ENCODE measurements at regions not wholly inside any gene's neighbourhood (a gene's known extent, or its start where the extent isn't known, plus 50 kb on each side); places are given as distances from the start of the nearest gene placed in this dataset.

DNA sequence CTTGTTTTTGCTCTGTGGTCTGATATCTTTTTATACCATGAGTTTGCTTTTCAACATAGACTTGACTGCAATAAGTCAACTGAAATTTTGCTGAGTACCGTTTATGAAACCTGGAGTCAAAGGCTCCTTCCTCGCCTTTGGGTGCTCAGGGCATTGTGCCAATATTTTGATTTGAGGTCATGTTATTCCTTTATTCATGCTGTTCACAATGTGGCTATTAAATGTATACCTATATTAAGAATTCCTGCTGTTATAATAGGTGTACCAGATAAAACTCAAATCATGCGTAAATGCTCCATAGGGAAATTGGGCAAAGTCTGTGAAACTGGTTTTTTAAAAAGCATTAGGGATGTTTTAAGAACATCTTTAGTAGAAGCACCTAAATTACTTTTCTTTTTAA lies 334.0 kb upstream of the NUDT12 start:
- TF ChIP-seq, protein P1, sequence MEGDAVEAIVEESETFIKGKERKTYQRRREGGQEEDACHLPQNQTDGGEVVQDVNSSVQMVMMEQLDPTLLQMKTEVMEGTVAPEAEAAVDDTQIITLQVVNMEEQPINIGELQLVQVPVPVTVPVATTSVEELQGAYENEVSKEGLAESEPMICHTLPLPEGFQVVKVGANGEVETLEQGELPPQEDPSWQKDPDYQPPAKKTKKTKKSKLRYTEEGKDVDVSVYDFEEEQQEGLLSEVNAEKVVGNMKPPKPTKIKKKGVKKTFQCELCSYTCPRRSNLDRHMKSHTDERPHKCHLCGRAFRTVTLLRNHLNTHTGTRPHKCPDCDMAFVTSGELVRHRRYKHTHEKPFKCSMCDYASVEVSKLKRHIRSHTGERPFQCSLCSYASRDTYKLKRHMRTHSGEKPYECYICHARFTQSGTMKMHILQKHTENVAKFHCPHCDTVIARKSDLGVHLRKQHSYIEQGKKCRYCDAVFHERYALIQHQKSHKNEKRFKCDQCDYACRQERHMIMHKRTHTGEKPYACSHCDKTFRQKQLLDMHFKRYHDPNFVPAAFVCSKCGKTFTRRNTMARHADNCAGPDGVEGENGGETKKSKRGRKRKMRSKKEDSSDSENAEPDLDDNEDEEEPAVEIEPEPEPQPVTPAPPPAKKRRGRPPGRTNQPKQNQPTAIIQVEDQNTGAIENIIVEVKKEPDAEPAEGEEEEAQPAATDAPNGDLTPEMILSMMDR (IDR thresholded peaks at IDR 0.05; ENCODE audit: extremely low read depth, insufficient read depth, missing control alignments), result no peak
- in situ Hi-C loops (cut with MboI; ENCODE audit: low pct_unique_long_range_greater_than_20kb, low sequenced_read_pairs, unreplicated experiment), result no loop called here
- no peak for DNase-seq (ENCODE audit: low spot score)

DNA sequence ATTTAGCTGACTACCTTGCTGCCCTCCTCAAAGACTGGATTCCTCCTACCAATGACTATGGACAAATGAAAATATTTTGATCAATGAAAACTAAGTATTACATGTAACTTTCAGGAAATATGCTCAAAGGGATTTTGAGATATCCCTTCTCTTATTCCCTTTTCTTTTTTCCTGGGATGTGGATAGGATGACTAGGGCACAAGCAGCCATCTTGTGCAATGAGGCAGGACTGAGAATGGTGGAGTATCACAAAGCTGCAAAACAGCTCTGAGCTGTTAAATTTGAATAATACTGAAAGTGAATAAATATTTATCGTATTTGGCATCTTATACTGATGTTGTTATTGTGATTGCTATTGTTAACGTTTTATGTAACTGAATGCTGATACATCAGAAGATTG lies 333.1 kb upstream of the NUDT12 start:
- in situ Hi-C loops (cut with MboI; ENCODE audit: low pct_unique_long_range_greater_than_20kb, low sequenced_read_pairs, unreplicated experiment), result no loop called here
- TF ChIP-seq, protein P1 (IDR thresholded peaks at IDR 0.05; ENCODE audit: extremely low read depth, insufficient read depth, missing control alignments), result no peak
- DNase-seq (ENCODE audit: low spot score), result no peak

DNA sequence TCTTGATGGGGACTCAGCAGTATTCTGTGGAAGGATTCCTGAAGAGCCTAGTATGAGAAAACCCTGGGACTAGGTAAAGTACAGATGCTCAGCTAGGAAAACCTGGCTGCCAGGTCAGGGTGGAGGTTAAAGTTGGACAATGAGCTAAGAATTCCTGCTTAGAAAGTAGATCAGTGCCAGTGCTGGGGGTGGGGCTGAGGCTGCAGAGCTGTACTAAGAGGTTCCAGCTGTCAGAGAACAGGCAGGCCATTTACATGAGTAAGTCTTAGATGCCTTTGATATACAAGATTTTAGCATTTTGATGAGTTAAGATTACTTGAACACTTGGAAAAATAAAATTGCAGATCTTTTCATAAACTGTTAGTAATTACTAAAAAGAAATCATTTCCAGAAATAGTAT lies 332.3 kb upstream of the NUDT12 start:
- TF ChIP-seq, protein P1 (IDR thresholded peaks at IDR 0.05; ENCODE audit: extremely low read depth, insufficient read depth, missing control alignments), result no peak
- in situ Hi-C loops (cut with MboI; ENCODE audit: low pct_unique_long_range_greater_than_20kb, low sequenced_read_pairs, unreplicated experiment), result no loop called here
- no peak for DNase-seq (ENCODE audit: low spot score)

DNA sequence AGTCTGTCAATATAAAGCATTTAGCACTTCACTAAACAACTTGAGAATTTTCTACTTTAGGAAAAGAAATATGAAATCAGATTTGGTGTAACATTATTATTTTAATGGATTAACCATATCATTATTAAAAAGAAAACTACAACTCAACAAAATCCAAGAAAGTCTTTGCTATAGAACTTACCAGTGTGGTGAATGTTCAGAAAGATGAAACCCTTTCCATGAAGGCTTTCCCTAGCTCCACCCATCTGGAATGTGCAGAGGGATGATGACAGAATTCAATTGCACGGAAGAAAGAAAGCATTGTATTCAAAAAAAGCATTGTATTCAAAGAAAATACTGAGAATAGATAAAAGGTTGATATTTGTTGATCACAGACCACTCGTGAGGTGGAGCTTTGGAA lies 328.6 kb upstream of the NUDT12 start:
- DNase-seq (ENCODE audit: low spot score), result no peak
- TF ChIP-seq, protein P1 (IDR thresholded peaks at IDR 0.05; ENCODE audit: extremely low read depth, insufficient read depth, missing control alignments), result no peak
- in situ Hi-C loops (cut with MboI; ENCODE audit: low pct_unique_long_range_greater_than_20kb, low sequenced_read_pairs, unreplicated experiment), result no loop called here

DNA sequence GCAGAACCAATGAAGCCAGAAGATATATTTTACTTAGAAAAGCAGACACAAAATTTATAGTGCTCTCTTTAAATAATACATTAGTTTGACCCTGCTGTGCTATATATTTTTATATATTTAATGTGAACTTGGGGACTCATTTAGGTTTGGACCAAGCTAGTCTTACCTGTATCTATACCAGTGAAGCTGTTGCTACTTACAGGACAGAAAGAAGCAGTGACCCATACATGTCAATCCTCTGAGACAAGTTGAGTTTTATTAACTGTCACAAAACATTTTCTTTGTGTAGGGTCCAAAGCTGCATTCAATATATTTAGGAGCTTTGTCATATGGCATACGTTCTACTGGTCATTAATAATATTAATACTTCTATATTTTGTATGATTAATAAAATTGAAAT lies 327.7 kb upstream of the NUDT12 start:
- TF ChIP-seq, protein P1 (IDR thresholded peaks at IDR 0.05; ENCODE audit: extremely low read depth, insufficient read depth, missing control alignments), result no peak
- in situ Hi-C loops (cut with MboI; ENCODE audit: low pct_unique_long_range_greater_than_20kb, low sequenced_read_pairs, unreplicated experiment), result no loop called here
- no peak for DNase-seq (ENCODE audit: low spot score)

DNA sequence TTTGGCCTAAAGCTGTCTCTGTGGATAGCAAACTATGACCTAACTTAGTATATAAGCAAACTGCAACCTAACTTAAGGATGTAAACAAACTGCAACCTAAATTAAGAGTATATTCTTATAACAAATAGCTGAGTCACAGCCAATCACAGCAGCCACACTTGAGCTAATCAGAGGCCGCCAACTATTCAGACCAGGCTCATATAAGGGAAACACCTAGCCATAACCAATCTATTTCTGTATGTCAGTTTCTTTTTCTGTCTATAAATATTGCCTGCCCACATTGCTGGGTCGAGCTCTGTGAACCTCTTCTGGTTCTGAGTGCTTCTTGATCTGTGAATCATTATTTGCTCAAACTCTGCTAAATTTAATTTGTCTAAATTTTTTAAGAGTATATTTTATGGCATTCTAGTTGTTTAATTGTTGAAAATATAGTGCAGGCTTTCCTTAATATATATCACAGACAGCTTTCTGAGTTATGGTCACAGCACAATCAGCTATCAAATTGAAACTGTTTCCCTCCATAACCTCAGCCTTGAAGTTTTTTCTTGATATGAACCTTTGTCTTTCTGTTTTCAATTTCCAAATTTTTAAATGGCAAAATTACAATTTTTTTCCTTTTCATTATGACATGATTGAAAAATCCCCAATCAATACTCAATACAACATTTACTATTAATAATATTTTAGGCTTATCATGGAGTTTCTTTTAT lies 327.1 kb upstream of the NUDT12 start:
- in situ Hi-C loops (cut with MboI; ENCODE audit: low pct_unique_long_range_greater_than_20kb, low sequenced_read_pairs, unreplicated experiment), result no loop called here
- DNase-seq (ENCODE audit: low spot score), result peak; percentile 37
- TF ChIP-seq, protein P1 (IDR thresholded peaks at IDR 0.05; ENCODE audit: extremely low read depth, insufficient read depth, missing control alignments), result no peak
